GM12878 (cell line): ENCODE measurements at regions not wholly inside any gene's neighbourhood (a gene's known extent, or its start where the extent isn't known, plus 50 kb on each side); places are given as distances from the start of the nearest gene placed in this dataset.

ENCODE experiments used
- ATAC-seq: fragments of 200-7000 bp; cut with Tn5 transposase; 3 replicates; pipeline ENCODE4 v1.9.1; 2020; ENCODE audit warnings: mild to moderate bottlenecking, moderate library complexity
- BruUV-seq: library from RNA; stranded (reverse); fragments of 400-500 nt; replicated peaks from 2 replicates; lab custom pipeline; 2021; lab: Mats Ljungman, UMichigan
- CTCF ChIA-PET: fragments of 300-600 bp; sonication (Branson Sonifier 250); formaldehyde crosslinking; extraction: SDS; loops from one replicate; lab custom pipeline; 2021; ENCODE audit warnings: inconsistent platforms; lab: Yijun Ruan, JAX
- POLR2A ChIA-PET: fragments of 350-600 bp; formaldehyde crosslinking; extraction: SDS; loops from one replicate; lab custom pipeline; 2021; ENCODE audit warnings: inconsistent platforms; lab: Charles Lee
- RAD21 ChIA-PET: fragments of 300-600 bp; sonication (Branson Sonifier 250); formaldehyde crosslinking; loops from one replicate; lab custom pipeline; 2023; ENCODE audit warnings: antibody characterized with exemption; ENCODE audit not compliant: unreplicated experiment; lab: Charles Lee
- SMC1A ChIA-PET: fragments of 300-600 bp; sonication (Branson Sonifier 250); formaldehyde crosslinking; loops from one replicate; lab custom pipeline; 2023; ENCODE audit not compliant: unreplicated experiment, uncharacterized antibody; lab: Charles Lee
- DNase-seq: peaks from one replicate; pipeline ENCODE4 v3.0.0-alpha.2; 2011; ENCODE audit warnings: low read depth, low spot score
- FAIRE-seq: peaks from 3 replicates; lab custom pipeline; 2011; peaks lifted over from hg19 to GRCh38; lab: Jason Lieb, UNC
- H2AFZ ChIP-seq: 2 replicates; pipeline ENCODE4 v1.6.0; 2011; ENCODE audit warnings: low read depth, low read length, control low read depth; ENCODE audit not compliant: control insufficient read depth
- H3K27ac ChIP-seq: 2 replicates; pipeline ENCODE4 v1.5.1; 2011; ENCODE audit warnings: control low read depth; ENCODE audit not compliant: control insufficient read depth, insufficient read depth
- H3K27me3 ChIP-seq, 2 experiments: replicated peaks in 1 of 2; 2 replicates each; pipeline versions ENCODE4 v1.6.0 to v1.6.1; 2011; ENCODE audit warnings: low read length in 1 of 2; ENCODE audit not compliant: control insufficient read depth in 2 of 2, insufficient read depth in 2 of 2
- H3K36me3 ChIP-seq, 2 experiments: 2 replicates each; pipeline ENCODE4 v1.5.1; 2011; ENCODE audit warnings: low read length in 1 of 2; ENCODE audit not compliant: control insufficient read depth in 2 of 2, insufficient read depth in 2 of 2
- H3K4me1 ChIP-seq: 2 replicates; pipeline ENCODE4 v1.6.1; 2011; ENCODE audit warnings: mild to moderate bottlenecking, low read length, moderate library complexity, mixed read lengths; ENCODE audit not compliant: control insufficient read depth, insufficient read depth
- H3K4me2 ChIP-seq: 2 replicates; pipeline ENCODE4 v1.6.0; 2011; ENCODE audit warnings: control low read depth; ENCODE audit not compliant: control insufficient read depth, insufficient read depth
- H3K4me3 ChIP-seq: fragments of 200-600 bp; sonication (generic); 2 replicates; pipeline ENCODE4 v1.5.1; 2016
- H3K79me2 ChIP-seq: 2 replicates; pipeline ENCODE4 v1.6.0; 2011; ENCODE audit warnings: low read length; ENCODE audit not compliant: control insufficient read depth, insufficient read depth
- H3K9ac ChIP-seq: 2 replicates; pipeline ENCODE4 v1.8.0; 2011; ENCODE audit warnings: low read length, control low read depth, mixed read lengths; ENCODE audit not compliant: control insufficient read depth, insufficient read depth
- H3K9me3 ChIP-seq: replicated peaks from 3 replicates; pipeline ENCODE4 v1.5.1; 2011; ENCODE audit warnings: mild to moderate bottlenecking, low read length; ENCODE audit not compliant: control insufficient read depth, insufficient read depth
- H4K20me1 ChIP-seq: 2 replicates; pipeline ENCODE4 v1.6.0; 2011; ENCODE audit not compliant: control insufficient read depth, insufficient read depth
- BACH1 ChIP-seq: fragments of 450-650 bp; IDR thresholded peaks from 2 replicates; pipeline ENCODE4 v1.6.1; 2017; ENCODE audit warnings: mild to moderate bottlenecking, borderline replicate concordance
- SIX5 ChIP-seq: IDR thresholded peaks from 2 replicates; pipeline ENCODE4 v1.6.1; 2011; ENCODE audit warnings: mild to moderate bottlenecking, low read depth, low read length, moderate library complexity; ENCODE audit not compliant: severe bottlenecking
- WGBS: methylation state at CpG from one replicate; pipeline ENCODE4 v1.1.6; 2016; ENCODE audit warnings: low lambda C conversion rate; ENCODE audit not compliant: insufficient replicate concordance, insufficient coverage; ENCODE audit errors: missing lambda C conversion rate; 5-methylcytosine and 5-hydroxymethylcytosine counted together
- in situ Hi-C: fragments of 300-500 bp; cut with MboI; formaldehyde crosslinking; loops from 9 replicates; pipeline ENCODE4 v1.14.3; 2018; ENCODE audit warnings: mixed read lengths
- intact Hi-C: fragments of 100-400 bp; cut with micrococcal nuclease; formaldehyde crosslinking; loops from one replicate; pipeline ENCODE4 v1.14.2; 2022; ENCODE audit not compliant: unreplicated experiment
- TF ChIP-seq, protein P1 (sequence below): IDR thresholded peaks from 2 replicates; pipeline ENCODE4 v1.6.1; 2012; ENCODE audit warnings: improper control_type of control experiment, low read depth, low read length; ENCODE audit not compliant: insufficient replicate concordance

DNA sequence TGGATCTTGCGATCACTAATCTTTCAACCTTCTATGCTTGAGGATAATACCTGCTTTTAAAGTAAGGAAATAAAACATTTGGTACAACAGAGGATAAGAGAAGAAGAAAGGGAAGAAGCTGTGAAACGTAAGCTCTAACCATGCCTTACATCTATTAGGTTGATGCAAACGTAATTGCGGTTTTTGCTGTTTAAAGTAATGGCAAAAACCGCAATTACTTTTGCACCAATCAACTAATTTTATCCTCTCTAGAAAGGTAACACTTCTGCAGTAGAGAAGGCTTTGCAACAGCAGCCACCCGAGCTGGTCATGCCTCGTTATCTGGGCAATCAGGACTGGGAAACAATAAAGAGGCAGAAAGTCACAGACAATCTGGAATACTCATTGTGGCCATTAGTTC lies 224.1 kb downstream of the MED10 start:
- 28% methylated on average over 7 of the region's 7 CpGs for WGBS
- H3K27ac ChIP-seq, result no peak overlapping the region
- H4K20me1 ChIP-seq, result no peaks in the 10 kb centered on the region
- no peak overlapping the region for H3K9ac ChIP-seq
- H3K4me3 ChIP-seq, result no peak overlapping the region
- no peaks in the 10 kb centered on the region for H3K36me3 ChIP-seq
- TF ChIP-seq BACH1, result no peak
- TF ChIP-seq, protein P1, sequence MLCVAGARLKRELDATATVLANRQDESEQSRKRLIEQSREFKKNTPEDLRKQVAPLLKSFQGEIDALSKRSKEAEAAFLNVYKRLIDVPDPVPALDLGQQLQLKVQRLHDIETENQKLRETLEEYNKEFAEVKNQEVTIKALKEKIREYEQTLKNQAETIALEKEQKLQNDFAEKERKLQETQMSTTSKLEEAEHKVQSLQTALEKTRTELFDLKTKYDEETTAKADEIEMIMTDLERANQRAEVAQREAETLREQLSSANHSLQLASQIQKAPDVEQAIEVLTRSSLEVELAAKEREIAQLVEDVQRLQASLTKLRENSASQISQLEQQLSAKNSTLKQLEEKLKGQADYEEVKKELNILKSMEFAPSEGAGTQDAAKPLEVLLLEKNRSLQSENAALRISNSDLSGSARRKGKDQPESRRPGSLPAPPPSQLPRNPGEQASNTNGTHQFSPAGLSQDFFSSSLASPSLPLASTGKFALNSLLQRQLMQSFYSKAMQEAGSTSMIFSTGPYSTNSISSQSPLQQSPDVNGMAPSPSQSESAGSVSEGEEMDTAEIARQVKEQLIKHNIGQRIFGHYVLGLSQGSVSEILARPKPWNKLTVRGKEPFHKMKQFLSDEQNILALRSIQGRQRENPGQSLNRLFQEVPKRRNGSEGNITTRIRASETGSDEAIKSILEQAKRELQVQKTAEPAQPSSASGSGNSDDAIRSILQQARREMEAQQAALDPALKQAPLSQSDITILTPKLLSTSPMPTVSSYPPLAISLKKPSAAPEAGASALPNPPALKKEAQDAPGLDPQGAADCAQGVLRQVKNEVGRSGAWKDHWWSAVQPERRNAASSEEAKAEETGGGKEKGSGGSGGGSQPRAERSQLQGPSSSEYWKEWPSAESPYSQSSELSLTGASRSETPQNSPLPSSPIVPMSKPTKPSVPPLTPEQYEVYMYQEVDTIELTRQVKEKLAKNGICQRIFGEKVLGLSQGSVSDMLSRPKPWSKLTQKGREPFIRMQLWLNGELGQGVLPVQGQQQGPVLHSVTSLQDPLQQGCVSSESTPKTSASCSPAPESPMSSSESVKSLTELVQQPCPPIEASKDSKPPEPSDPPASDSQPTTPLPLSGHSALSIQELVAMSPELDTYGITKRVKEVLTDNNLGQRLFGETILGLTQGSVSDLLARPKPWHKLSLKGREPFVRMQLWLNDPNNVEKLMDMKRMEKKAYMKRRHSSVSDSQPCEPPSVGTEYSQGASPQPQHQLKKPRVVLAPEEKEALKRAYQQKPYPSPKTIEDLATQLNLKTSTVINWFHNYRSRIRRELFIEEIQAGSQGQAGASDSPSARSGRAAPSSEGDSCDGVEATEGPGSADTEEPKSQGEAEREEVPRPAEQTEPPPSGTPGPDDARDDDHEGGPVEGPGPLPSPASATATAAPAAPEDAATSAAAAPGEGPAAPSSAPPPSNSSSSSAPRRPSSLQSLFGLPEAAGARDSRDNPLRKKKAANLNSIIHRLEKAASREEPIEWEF, result no peak
- TF ChIP-seq SIX5, result no peak
- in situ Hi-C loops (no loop called here), intact Hi-C loops (no loop called here)
- POLR2A ChIA-PET, result no interaction called here
- DNase-seq (no peak), FAIRE-seq (no peak), ATAC-seq (no peak)
- H3K4me2 ChIP-seq, result no peak overlapping the region
- BruUV-seq, result no TSS peak
- no peak overlapping the region for H2AFZ ChIP-seq
- H3K9me3 ChIP-seq, result no peaks in the 10 kb centered on the region
- no peaks in the 10 kb centered on the region for H3K4me1 ChIP-seq
- CTCF ChIA-PET, result no interaction called here
- SMC1A ChIA-PET, result interaction anchor here (0.8 to 1.6 kb wide), 4 partner anchors 12 to 248 kb away, joined by 3 to 4 read pairs (median 3); no protein-coding TSS in a partner anchor
- H3K79me2 ChIP-seq, result no peaks in the 10 kb centered on the region
- H3K27me3 ChIP-seq, result no peaks in the 10 kb centered on the region; a peak in 1 of 4 replicates
- RAD21 ChIA-PET, result no interaction called here
